HL-60 (cell line): ENCODE measurements at regions not wholly inside any gene's neighbourhood (a gene's known extent, or its start where the extent isn't known, plus 50 kb on each side); places are given as distances from the start of the nearest gene placed in this dataset.

Source experiments
- DNase-seq, 2 experiments: peaks; one replicate each; pipeline ENCODE4 v3.0.0-alpha.2; 2010 to 2020; ENCODE audit warnings: low read depth in 1 of 2, low spot score in 1 of 2
- H3K27ac ChIP-seq: fragments of 250-450 bp; sonication (Bioruptor Pico); replicated peaks from 2 replicates; pipeline ENCODE4 v1.5.1; 2020; ENCODE audit warnings: mild to moderate bottlenecking, moderate library complexity
- H3K27me3 ChIP-seq: fragments of 250-450 bp; sonication (Bioruptor Pico); 2 replicates; pipeline ENCODE4 v1.5.1; 2021; ENCODE audit warnings: mild to moderate bottlenecking, moderate library complexity; ENCODE audit not compliant: insufficient read depth, poor library complexity, severe bottlenecking
- H3K4me3 ChIP-seq: replicated peaks from 2 replicates; pipeline ENCODE4 v1.5.1; 2011; ENCODE audit warnings: mild to moderate bottlenecking, control low read depth, low read length; ENCODE audit not compliant: insufficient read depth
- CTCF ChIP-seq: IDR thresholded peaks from one replicate; pipeline ENCODE4 v1.5.1; 2011; ENCODE audit warnings: low read length, control low read depth, inconsistent platforms; ENCODE audit not compliant: insufficient read depth
- GABPA ChIP-seq: IDR thresholded peaks from 2 replicates; pipeline ENCODE4 v1.6.1; 2012; ENCODE audit warnings: low read depth
- POLR2AphosphoS5 ChIP-seq: IDR thresholded peaks from 2 replicates; pipeline ENCODE4 v1.6.1; 2012; ENCODE audit warnings: low read depth
- SPI1 ChIP-seq: IDR thresholded peaks from 2 replicates; pipeline ENCODE4 v1.6.1; 2012; ENCODE audit warnings: low read depth, mild to moderate bottlenecking, borderline replicate concordance
- TF ChIP-seq, protein P1 (sequence below): IDR thresholded peaks from 2 replicates; pipeline ENCODE4 v1.6.1; 2012; ENCODE audit warnings: low read depth; ENCODE audit not compliant: insufficient replicate concordance

GRCh38 chr1:222310836-222311235 lies 237.1 kb downstream of the HHIPL2 start:
- Histone ChIP-seq H3K27ac (no peak overlapping the region), H3K4me3 (no peak overlapping the region), H3K27me3 (no peaks in the 10 kb centered on the region)
- DNase-seq = no peak
- TF ChIP-seq GABPA (no peak), POLR2AphosphoS5 (no peak), SPI1 (no peak), CTCF (no peak)
- TF ChIP-seq, protein P1, sequence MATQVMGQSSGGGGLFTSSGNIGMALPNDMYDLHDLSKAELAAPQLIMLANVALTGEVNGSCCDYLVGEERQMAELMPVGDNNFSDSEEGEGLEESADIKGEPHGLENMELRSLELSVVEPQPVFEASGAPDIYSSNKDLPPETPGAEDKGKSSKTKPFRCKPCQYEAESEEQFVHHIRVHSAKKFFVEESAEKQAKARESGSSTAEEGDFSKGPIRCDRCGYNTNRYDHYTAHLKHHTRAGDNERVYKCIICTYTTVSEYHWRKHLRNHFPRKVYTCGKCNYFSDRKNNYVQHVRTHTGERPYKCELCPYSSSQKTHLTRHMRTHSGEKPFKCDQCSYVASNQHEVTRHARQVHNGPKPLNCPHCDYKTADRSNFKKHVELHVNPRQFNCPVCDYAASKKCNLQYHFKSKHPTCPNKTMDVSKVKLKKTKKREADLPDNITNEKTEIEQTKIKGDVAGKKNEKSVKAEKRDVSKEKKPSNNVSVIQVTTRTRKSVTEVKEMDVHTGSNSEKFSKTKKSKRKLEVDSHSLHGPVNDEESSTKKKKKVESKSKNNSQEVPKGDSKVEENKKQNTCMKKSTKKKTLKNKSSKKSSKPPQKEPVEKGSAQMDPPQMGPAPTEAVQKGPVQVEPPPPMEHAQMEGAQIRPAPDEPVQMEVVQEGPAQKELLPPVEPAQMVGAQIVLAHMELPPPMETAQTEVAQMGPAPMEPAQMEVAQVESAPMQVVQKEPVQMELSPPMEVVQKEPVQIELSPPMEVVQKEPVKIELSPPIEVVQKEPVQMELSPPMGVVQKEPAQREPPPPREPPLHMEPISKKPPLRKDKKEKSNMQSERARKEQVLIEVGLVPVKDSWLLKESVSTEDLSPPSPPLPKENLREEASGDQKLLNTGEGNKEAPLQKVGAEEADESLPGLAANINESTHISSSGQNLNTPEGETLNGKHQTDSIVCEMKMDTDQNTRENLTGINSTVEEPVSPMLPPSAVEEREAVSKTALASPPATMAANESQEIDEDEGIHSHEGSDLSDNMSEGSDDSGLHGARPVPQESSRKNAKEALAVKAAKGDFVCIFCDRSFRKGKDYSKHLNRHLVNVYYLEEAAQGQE = no peak

- TF ChIP-seq GABPA = no peak
- no peak for TF ChIP-seq SPI1
- no peak for TF ChIP-seq CTCF
- TF ChIP-seq, protein P1 = no peak
- no peak for TF ChIP-seq POLR2AphosphoS5
- DNase-seq = no peak
- H3K4me3 ChIP-seq = no peak overlapping the region
- H3K27me3 ChIP-seq = no peaks in the 10 kb centered on the region
- H3K27ac ChIP-seq = no peak overlapping the region
These were observed 240.3 kb downstream of the HHIPL2 start for GRCh38 chr1:222307621-222308020.

GRCh38 chr1:222306512-222306911 lies 241.4 kb downstream of the HHIPL2 start:
- no peaks in the 10 kb centered on the region for H3K27me3 ChIP-seq
- no peak for DNase-seq
- no peak overlapping the region for H3K27ac ChIP-seq
- TF ChIP-seq SPI1 (no peak), CTCF (no peak), GABPA (no peak), POLR2AphosphoS5 (no peak)
- TF ChIP-seq, protein P1 = no peak
- no peak overlapping the region for H3K4me3 ChIP-seq
